GM18873 (cell line): ENCODE measurements at regions not wholly inside any gene's neighbourhood (a gene's known extent, or its start where the extent isn't known, plus 50 kb on each side); places are given as distances from the start of the nearest gene placed in this dataset.
"Not testable (repeated sequence)": the region's sequence is repeated elsewhere in the genome, so short reads cannot be mapped to it uniquely, and the experiment has no call there.

ENCODE experiments used
- ATAC-seq: cut with Tn5 transposase; IDR thresholded peaks from one replicate; pipeline ENCODE4 v1.9.1; 2021; ENCODE audit warnings: mild to moderate bottlenecking, moderate library complexity, moderate number of reproducible peaks; ENCODE audit not compliant: unreplicated experiment, low FRiP score

DNA sequence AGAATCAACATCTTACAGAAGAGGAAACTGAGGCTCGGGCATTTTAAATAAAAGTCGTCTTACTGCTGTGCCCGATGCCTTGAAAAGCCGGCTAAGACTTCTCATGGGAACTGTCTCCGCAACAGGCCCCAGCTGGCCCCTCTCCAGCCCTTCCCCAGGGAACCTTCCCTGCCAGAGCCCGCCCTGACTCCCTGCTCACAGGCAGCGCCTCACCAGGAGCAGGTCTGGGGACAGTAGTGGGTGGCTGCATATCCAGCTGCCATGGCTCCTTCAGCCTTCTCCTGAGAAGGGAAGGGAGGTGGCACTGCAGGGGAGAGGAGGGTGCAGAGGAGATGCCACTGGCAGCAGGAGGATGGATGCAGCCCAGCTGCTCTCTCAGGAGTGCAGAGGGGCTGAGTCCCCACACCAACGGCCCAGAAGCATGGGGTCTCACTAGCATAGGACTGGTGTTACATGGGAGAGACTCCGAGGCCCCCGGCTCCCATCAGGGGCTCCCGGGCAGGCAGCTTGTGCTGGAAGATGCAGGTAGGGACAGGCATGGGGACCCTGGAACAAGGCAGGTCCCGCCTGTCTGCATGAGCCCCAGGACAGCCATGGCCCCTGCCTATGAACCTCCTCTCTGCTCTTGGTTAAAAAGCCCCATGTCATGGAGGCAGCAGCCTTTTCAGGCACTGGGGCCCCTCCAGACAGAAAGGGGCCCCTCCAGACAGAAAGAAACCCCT lies 216.4 kb upstream of the SGCG start:
- ATAC-seq = no peak

DNA sequence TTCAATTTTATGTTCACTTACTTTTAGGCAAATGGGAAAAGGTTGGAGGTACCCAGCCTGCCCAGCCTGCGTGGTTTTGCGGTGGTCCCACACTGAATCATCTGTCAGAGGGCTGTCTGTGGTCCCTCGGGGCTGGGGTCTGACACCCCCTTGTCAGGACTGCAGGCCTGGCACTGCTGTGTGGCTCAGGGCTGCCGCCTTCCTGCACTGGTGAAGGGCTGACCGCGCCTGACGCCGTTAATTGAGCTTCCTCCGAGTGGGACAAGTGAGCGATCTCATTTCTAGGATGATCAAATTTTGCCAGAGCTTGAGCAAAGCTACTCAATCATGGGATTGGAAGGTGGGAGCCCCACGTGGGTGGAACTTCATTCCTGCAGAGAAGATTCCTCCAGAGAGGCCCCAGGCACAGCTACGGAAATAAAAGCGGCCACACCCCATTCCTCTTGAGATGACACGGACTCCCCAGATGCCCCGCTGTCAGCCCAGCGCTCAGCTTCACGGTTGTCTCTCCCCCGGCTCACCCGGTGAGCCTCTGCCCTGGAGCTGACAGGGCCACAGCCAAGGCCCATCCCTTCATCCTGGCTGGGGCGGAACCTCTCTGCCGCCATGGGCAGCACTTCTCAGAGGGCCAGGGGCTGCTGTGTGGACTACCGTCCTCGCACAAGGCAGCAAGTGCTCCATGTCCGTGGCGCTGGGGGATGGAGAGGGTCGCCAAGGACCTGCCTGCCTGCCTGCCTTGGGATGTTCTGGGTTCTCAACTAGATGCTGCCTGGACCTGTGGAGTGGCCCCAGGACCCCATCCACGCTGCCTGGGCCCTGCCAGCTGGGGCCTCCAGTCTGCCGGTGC lies 215.5 kb upstream of the SGCG start:
- not testable (repeated sequence) for ATAC-seq

DNA sequence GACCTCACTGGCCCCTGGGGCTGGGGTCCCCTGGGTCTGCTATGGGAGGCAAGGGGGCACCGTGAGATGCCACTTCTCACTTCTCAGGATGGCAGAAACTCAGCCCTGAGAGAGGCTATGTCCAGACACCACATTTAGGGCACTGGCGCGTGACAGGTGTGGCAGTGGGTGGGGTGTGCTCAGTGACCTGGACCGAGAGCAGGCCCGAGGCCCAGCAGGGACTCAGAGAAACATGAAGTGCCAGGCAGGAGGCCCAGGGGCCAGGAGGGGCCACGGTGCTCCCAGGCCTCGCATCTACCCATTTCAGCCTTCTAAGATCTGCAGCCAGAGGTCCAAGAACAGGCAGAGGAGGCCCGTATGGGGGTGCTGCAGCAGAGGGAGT lies 214.9 kb upstream of the SGCG start:
- not testable (repeated sequence) for ATAC-seq

DNA sequence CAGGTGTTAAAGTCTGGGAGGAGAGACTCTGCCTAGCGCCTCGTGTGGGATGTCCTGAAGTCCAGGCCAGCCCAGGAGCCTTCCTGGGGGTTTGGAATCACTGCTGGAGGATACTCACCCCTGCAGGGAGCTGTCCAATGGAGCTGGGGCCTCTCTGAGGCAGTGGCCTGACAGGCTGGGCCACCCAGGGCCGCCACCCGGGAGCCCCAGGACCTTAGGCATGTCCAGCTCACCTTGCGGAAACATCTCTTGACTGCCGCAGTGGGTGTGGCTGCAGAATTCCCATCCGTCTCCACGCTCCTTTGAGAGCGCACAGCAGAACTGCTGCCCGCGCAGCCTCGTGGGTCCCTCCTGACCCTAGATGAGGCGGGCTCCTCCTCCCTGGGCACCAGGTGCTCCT lies 214.0 kb upstream of the SGCG start:
- ATAC-seq = not testable (repeated sequence)

DNA sequence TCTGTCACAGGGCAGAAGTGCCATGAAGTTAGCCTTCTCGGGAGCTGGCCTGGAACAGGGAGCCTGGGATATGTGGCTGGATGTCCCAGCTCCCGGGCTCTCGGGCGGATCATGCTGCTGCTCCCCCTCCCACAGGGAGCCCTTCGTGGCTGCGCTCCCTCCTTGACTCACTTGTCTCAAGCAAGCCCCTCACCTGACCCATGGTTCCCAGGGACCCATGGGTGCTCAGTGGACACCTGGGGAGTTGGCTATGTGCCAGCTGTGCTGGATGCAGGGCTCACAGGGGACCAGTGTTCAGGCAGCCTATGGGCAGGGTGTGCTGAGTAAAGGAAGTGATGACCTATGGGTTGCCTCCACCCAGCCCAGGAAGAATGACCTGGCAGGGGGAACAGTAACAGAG lies 213.1 kb upstream of the SGCG start:
- no peak for ATAC-seq

DNA sequence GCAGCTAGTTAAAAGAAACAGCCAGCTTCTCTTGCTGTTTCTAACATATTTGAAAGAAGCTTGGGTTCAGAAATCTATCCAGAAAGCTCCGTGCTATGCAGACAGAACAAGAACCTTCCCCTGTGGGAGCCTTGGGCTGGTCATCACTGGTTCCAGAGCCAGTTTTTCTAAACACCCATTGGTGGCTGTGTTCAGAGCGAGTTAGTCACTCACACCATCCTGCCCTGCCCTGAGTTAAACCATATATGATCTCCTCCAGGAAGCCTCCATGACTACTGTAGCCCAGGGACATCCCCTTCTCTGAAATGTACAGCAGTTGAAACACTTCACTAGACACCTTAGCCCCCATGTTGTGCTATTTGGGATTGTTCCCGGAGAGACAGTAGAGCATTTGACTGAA lies 200.8 kb upstream of the SGCG start:
- no peak for ATAC-seq

DNA sequence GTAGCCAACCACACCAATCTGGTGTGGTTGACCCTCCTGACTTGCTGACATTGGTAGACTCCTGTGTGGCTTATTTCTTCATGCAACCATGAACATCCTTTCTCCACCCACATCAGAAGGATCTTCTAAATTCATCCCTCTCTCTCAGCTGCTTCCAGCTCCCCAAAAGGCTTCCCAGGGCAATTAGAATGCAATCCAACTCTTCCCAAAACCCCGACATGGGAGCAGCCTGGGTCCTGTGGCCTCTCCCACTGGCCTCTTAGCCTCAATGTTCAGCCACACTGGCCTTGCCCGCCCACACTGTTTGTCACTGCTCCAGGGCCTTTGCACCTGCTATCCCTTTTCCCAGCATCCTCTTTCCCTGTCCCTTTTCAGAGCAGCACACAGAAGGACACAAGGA lies 199.8 kb upstream of the SGCG start:
- no peak for ATAC-seq

DNA sequence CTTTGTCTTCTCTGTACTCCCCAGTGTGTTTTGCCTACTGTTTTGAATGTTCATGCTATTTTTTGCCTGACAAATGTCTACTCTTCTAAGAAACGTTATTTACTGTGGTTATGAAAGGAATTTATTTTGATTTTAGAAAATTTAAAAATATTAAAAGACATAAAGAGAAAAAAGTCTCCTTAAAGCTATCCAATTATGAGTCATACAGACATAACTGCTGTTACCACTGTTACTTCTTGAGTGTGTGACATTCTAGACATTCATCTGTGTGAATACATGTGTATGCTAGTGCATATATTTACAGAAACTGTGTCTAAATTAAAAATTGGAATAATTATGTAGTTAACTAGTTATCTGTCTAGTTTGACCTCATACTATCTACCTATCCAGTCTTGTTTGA lies 187.6 kb upstream of the SGCG start:
- ATAC-seq = no peak

DNA sequence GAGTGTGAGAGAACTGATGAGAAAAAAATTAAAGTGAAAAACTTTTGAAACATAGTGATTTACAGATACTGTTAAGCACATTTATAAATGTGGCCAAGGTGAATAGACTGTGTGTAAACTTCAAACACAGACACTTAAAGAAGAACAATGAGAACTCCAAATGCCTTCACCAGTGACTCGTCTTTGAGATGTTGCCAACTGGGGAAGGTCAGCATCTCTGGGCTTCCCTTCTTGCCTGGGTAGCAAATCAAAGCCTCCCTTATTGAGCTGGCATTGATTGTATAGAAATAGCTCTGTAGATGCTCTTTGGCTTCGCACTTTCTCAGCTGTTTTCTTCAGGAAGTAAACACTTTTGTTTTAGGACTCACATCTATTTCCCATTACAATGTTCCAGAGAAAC lies 177.3 kb upstream of the SGCG start:
- no peak for ATAC-seq

DNA sequence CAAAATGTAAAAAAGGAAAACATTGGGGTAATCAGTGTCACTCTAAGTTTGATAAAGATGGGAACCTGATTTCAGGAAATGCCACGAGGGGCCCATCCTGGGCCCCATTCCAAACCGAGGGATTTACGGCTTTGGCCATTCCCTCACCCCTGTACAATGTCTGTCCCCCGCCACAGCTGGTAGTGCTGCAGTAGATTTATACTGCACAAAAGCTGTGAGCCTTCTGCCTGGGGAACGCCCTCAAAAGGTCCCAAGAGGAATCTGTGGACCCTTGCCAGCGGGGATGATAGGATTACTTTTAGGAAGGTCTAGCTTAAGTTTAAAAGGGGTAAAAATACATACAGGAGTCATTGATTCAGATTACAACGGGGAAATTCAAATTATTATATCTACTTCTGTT lies 173.4 kb upstream of the SGCG start:
- ATAC-seq = no peak

DNA sequence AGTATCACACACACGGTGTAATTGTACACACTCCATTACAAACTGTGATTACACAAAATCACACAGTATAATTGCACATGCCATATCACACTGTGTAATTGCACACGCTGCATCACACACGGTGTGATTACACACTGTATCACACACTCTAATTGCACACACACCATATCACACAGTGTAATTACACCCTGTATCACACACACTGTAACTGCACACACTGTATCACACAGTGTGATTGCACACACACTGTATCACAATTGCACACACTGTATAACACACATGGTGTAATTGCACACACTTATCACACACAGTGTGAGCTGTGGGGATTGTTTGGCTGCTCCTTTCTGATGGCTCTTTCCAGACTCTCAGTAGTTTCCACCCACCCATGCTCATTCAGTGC lies 162.6 kb upstream of the SGCG start:
- ATAC-seq = no peak

DNA sequence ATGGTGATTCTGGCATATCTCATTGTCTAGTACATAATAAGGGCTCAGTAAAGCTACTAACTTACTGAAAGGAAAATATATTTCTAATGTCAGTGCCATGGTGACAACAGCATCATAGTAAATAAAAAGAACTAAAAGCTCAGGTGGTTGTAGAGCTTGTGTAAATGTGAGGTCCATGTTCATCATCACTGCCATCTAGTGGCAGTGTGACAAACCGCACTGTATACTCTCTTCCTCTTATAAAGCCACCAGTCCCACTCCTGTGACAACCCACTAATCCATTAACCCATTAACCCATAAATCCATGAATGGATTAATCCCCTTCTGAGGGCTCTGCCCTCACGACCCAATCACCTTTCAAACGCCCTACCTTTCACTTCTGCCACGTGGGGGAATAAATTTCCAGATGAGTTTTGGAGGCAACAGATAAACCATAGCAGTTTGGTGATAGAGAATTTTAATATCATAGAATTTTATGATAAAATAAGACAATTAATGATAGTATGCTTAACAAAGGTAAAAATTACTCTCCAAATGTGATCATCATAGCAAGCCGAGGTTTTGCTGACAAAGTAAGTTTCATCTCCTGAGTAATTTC lies 160.4 kb upstream of the SGCG start:
- ATAC-seq = peak; percentile 88

DNA sequence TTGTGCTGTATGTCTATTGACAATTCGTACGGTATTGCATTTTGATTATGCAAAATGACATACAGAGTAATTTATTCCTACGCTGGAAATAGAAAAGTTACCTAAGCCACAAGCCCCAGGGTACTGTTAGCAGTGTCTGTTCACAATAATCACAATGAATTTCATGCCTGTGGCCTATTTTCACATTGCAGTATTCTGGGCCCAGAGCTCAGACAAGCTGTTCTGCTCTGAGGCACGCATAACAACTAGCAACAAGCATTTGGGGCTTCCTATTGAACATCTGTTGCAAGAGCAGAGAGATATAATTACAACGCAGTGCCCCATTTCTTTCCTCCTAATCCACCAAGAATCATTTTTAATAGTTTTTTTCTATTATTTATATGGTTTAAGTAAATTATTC lies 158.9 kb upstream of the SGCG start:
- no peak for ATAC-seq

DNA sequence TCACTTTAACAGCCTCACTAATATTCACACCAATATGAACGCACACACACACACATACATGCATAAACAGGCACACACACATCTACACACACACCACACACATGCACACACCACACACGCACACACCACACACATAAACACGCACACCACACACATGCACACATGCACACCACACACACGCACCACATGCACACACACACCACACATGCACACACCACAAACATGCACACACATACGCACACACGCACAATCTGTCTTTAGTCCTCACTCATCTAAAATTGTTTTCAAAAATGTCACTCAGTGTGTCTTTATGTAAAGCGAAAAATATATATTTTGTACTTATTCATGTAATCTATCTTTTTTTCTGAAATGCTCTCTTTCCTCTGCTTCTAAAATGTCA lies 158.1 kb upstream of the SGCG start:
- ATAC-seq = no peak

DNA sequence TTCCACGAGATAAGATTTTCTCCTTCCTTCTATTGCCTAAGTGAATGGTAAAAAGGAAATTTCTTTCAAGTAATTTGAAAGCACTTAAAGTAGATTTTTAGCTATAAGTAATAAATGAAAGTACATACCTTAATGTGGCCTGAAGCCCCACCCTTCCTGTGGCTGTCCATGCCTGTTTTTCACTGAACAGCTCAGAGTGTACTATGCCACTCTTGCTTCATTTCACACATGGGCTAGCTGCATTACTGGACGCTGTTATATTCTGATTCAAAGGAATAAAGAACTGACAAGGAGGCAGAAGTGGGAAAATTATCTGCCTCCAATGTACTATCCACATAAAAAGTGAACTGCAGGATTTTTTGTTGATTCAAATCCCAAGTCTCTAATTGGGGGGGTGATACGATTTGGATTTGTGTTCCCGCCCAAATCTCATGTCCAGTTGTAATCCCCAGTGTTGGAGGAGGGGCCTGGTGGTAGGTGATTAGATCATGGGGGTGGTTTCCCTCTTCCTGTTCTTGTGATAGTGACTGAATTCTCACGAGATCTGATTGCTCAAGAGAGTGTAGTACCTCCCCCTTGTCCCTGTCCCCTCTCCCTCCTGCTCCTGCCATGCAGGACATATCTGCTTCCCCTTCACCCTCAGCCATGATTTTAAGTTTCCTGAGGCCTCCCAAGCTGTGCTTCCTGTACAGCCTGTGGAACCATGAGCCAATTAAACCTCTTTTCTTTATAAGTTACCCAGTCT lies 154.7 kb upstream of the SGCG start:
- no peak for ATAC-seq

DNA sequence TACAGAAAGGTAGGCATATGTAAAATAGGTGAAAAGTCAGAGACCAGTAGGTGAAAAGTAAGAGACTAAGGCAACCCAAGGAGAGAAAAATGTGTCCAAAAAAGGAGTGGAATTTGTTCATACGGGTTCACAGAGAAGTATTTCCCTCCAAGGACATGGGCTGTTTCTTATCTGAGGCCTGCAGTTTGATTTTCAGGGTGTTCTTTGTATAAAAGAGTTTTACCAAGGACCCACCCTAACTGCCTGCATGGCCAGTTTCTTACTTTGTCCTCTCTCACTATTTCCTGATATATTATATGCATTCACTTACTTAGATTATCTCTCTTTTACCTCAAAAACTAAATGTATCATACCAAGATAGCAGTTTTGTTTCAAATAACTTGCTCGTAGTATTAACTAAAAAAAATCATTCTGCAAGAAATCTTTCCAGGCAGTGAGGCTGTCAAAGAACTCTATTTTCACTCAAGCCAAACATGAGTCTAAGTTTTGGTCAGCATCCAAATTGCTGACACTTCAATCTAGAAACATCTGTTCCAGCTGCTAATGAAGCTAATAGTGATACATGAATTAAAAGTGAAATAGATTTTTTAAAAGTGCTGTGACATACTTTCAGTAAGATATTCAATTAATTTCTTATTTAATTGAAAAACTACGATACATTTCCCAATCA lies 141.4 kb upstream of the SGCG start:
- no peak for ATAC-seq

DNA sequence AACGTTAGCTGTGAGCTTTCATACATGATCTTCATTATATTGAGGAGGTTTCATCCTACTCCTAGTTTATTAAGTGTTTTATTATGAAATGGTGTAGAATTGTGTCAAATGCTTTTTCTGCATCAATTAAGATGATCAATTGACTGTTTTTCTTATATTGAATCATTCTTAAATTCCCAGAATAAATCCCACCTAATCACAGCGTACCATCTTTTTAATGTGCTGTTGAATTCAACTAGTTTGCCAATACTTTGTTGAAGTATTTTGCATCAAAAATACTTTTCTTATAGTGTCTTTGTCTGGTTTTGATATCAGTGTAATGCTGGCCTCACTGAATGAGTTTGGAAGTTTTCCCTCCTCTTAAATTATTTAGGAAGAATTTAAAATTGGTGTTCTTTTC lies 138.6 kb upstream of the SGCG start:
- no peak for ATAC-seq

DNA sequence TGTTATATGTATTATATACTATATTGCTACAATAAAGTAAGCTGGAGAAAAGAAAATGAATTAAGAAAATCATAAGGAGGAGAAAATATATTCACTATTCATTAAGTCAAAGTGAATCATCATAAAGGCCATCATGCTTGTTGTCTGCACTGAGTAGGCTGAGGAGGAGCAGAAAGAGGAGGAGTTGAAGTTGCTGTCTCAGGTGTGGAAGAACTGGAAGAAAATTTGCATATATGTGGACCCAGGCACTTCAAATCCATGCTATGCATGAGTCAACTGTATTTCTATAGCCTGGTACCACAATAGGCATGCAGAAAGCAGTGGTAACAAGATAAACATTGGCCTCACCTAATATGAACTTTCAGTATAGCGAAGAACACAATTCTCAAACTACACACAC lies 135.9 kb upstream of the SGCG start:
- ATAC-seq = no peak

DNA sequence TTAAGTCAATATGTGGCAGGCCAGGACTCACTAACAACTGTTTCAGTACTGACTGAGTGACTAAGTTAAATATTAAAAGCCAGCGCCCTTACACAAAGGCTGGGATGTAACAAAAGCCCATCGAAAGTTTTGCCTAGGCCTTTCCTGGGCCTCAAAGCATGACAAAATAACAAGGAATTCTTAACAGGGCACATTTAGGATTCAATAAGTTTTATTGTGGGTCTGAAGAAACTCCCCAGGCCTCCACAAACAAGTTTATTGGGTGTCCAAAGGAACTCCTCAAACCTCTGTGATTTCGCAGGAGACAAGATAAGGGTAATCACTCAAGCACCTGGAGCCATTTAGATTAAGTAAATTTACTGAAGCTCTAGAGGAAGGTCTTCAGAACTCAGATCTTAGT lies 130.7 kb upstream of the SGCG start:
- no peak for ATAC-seq

DNA sequence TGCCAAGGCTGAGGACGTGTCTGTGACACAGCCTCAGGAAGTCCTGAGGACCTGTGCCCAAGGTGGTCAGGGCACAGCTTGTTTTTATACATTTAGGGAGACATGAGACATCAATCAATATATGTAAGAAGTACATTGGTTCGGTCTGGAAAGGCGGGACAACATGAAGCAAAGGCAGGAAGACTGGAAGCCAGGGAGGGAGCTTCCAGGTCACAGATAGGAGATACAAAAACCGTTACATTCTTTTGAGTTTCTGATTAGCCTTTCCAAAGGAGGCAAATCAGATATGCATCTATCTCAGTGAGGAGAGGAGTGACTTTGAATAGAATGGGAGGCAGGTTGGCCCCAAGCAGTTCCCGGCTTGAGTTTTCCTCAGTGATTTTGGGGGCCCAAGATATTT lies 127.1 kb upstream of the SGCG start:
- not testable (repeated sequence) for ATAC-seq
